Activated CD4-positive, alpha-beta memory T cell treated with anti-CD3 and anti-CD28 coated beads, Interleukin-2, amount 10 ng/mL, durations not matched to agents 7 days and 5 days (primary cell): ENCODE measurements at regions not wholly inside any gene's neighbourhood (a gene's known extent, or its start where the extent isn't known, plus 50 kb on each side); places are given as distances from the start of the nearest gene placed in this dataset.

Experiments
- CTCF ChIA-PET: fragments of 350-600 bp; sonication (Branson Sonifier 250); formaldehyde crosslinking; loops from one replicate; lab custom pipeline; 2021; ENCODE audit warnings: antibody characterized with exemption, inconsistent platforms; lab: Charles Lee
- POLR2A ChIA-PET: fragments of 350-600 bp; sonication (Branson Sonifier 250); formaldehyde crosslinking; loops from one replicate; lab custom pipeline; 2021; ENCODE audit warnings: antibody characterized with exemption; lab: Charles Lee
- DNase-seq: peaks from one replicate; pipeline ENCODE4 v3.0.0-alpha.2; 2020
- H3K27ac Mint-ChIP-seq: one replicate; pipeline ENCODE4 v1.8.0; 2021; ENCODE audit warnings: mild to moderate bottlenecking, mixed read lengths
- H3K27me3 Mint-ChIP-seq: one replicate; pipeline ENCODE4 v1.8.0; 2021; ENCODE audit warnings: mixed read lengths
- H3K36me3 Mint-ChIP-seq: one replicate; pipeline ENCODE4 v1.8.0; 2021; ENCODE audit warnings: low read depth, mixed read lengths
- H3K4me1 Mint-ChIP-seq: one replicate; pipeline ENCODE4 v1.8.0; 2021; ENCODE audit warnings: mixed read lengths
- H3K4me3 Mint-ChIP-seq: one replicate; pipeline ENCODE4 v1.8.0; 2021; ENCODE audit warnings: mild to moderate bottlenecking, mixed read lengths
- H3K9me3 Mint-ChIP-seq: one replicate; pipeline ENCODE4 v1.8.0; 2021; ENCODE audit warnings: mixed read lengths

- no peaks in the 10 kb centered on the region for H3K4me1 Mint-ChIP-seq
- DNase-seq: peak; percentile 63
- no peak overlapping the region for H3K4me3 Mint-ChIP-seq
- ChIA-PET CTCF (interaction anchor here (0.7 to 4.8 kb wide), 17 partner anchors 13 to 1583 kb away, joined by 3 to 20 read pairs (median 4); no protein-coding TSS in a partner anchor), POLR2A (no interaction called here)
- no peaks in the 10 kb centered on the region for H3K9me3 Mint-ChIP-seq
- H3K36me3 Mint-ChIP-seq: no peaks in the 10 kb centered on the region
- H3K27me3 Mint-ChIP-seq: no peaks in the 10 kb centered on the region
- H3K27ac Mint-ChIP-seq: no peak overlapping the region
These were observed 238.7 kb downstream of the ZPLD1 start for GRCh38 chr3:102673271-102674115.

GRCh38 chr3:102674284-102674683 is 239.5 kb downstream of the ZPLD1 start:
- CTCF ChIA-PET: interaction anchor here (0.6 to 4.8 kb wide), 13 partner anchors 12 to 838 kb away, joined by 3 to 20 read pairs (median 4); no protein-coding TSS in a partner anchor
- Mint-ChIP-seq H3K4me3 (no peak overlapping the region), H3K4me1 (no peaks in the 10 kb centered on the region), H3K27me3 (no peaks in the 10 kb centered on the region), H3K9me3 (no peaks in the 10 kb centered on the region), H3K36me3 (no peaks in the 10 kb centered on the region), H3K27ac (no peak overlapping the region)
- POLR2A ChIA-PET: no interaction called here
- DNase-seq: no peak

- H3K4me1 Mint-ChIP-seq: no peaks in the 10 kb centered on the region
- H3K36me3 Mint-ChIP-seq: no peaks in the 10 kb centered on the region
- no peaks in the 10 kb centered on the region for H3K9me3 Mint-ChIP-seq
- no peak overlapping the region for H3K27ac Mint-ChIP-seq
- no peak overlapping the region for H3K4me3 Mint-ChIP-seq
- CTCF ChIA-PET: no interaction called here
- no peak for DNase-seq
- POLR2A ChIA-PET: no interaction called here
- H3K27me3 Mint-ChIP-seq: no peaks in the 10 kb centered on the region
These were observed 241.6 kb downstream of the ZPLD1 start for GRCh38 chr3:102676424-102676823.

- Mint-ChIP-seq H3K4me3 (no peak overlapping the region), H3K4me1 (no peaks in the 10 kb centered on the region), H3K36me3 (no peaks in the 10 kb centered on the region), H3K27ac (no peak overlapping the region), H3K27me3 (peaks cover 4% of the 10 kb centered on the region), H3K9me3 (no peaks in the 10 kb centered on the region)
- CTCF ChIA-PET: no interaction called here
- POLR2A ChIA-PET: no interaction called here
- DNase-seq: no peak
These were observed 247.9 kb downstream of the ZPLD1 start for GRCh38 chr3:102682741-102683140.

GRCh38 chr3:102686792-102687191 is 252.0 kb downstream of the ZPLD1 start:
- H3K36me3 Mint-ChIP-seq: no peaks in the 10 kb centered on the region
- POLR2A ChIA-PET: no interaction called here
- no peaks in the 10 kb centered on the region for H3K9me3 Mint-ChIP-seq
- CTCF ChIA-PET: interaction anchor here (1.8 kb wide), 1 partner anchor 14 kb away, joined by 5 read pairs; no protein-coding TSS in a partner anchor
- H3K4me1 Mint-ChIP-seq: no peaks in the 10 kb centered on the region
- no peak for DNase-seq
- no peak overlapping the region for H3K4me3 Mint-ChIP-seq
- H3K27me3 Mint-ChIP-seq: peaks cover 4% of the 10 kb centered on the region
- H3K27ac Mint-ChIP-seq: no peak overlapping the region

GRCh38 chr3:102687851-102688555 is 253.2 kb downstream of the ZPLD1 start:
- no peaks in the 10 kb centered on the region for H3K9me3 Mint-ChIP-seq
- CTCF ChIA-PET: interaction anchor here (1.9 kb wide), 1 partner anchor 14 kb away, joined by 7 read pairs; no protein-coding TSS in a partner anchor
- POLR2A ChIA-PET: no interaction called here
- peaks cover 5% of the 10 kb centered on the region for H3K27me3 Mint-ChIP-seq
- no peak overlapping the region for H3K27ac Mint-ChIP-seq
- H3K36me3 Mint-ChIP-seq: no peaks in the 10 kb centered on the region
- H3K4me3 Mint-ChIP-seq: no peak overlapping the region
- H3K4me1 Mint-ChIP-seq: no peaks in the 10 kb centered on the region
- DNase-seq: no peak

GRCh38 chr3:102688556-102688930 is 253.7 kb downstream of the ZPLD1 start:
- ChIA-PET CTCF (interaction anchor here (1.9 kb wide), 1 partner anchor 15 kb away, joined by 7 read pairs; no protein-coding TSS in a partner anchor), POLR2A (no interaction called here)
- H3K4me1 Mint-ChIP-seq: no peaks in the 10 kb centered on the region
- H3K4me3 Mint-ChIP-seq: no peak overlapping the region
- no peak overlapping the region for H3K27ac Mint-ChIP-seq
- H3K9me3 Mint-ChIP-seq: no peaks in the 10 kb centered on the region
- peaks cover 5% of the 10 kb centered on the region for H3K27me3 Mint-ChIP-seq
- no peaks in the 10 kb centered on the region for H3K36me3 Mint-ChIP-seq
- no peak for DNase-seq

- peaks cover 1% of the 10 kb centered on the region for H3K27me3 Mint-ChIP-seq
- H3K4me1 Mint-ChIP-seq: no peaks in the 10 kb centered on the region
- H3K27ac Mint-ChIP-seq: no peak overlapping the region
- ChIA-PET POLR2A (no interaction called here), CTCF (interaction anchor here (2.1 kb wide), 1 partner anchor 17 kb away, joined by 6 read pairs; no protein-coding TSS in a partner anchor)
- no peak overlapping the region for H3K4me3 Mint-ChIP-seq
- DNase-seq: no peak
- no peaks in the 10 kb centered on the region for H3K9me3 Mint-ChIP-seq
- H3K36me3 Mint-ChIP-seq: no peaks in the 10 kb centered on the region
These were observed 256.7 kb downstream of the ZPLD1 start for GRCh38 chr3:102691507-102691906.

GRCh38 chr3:102699104-102699818 is 264.4 kb downstream of the ZPLD1 start:
- no peak overlapping the region for H3K27ac Mint-ChIP-seq
- H3K4me1 Mint-ChIP-seq: no peaks in the 10 kb centered on the region
- POLR2A ChIA-PET: no interaction called here
- H3K36me3 Mint-ChIP-seq: no peaks in the 10 kb centered on the region
- no peak for DNase-seq
- no peaks in the 10 kb centered on the region for H3K9me3 Mint-ChIP-seq
- no peaks in the 10 kb centered on the region for H3K27me3 Mint-ChIP-seq
- CTCF ChIA-PET: no interaction called here
- H3K4me3 Mint-ChIP-seq: no peak overlapping the region

- H3K9me3 Mint-ChIP-seq: no peaks in the 10 kb centered on the region
- H3K27me3 Mint-ChIP-seq: no peaks in the 10 kb centered on the region
- H3K36me3 Mint-ChIP-seq: no peaks in the 10 kb centered on the region
These were observed 265.0 kb downstream of the ZPLD1 start for GRCh38 chr3:102699819-102700140.

GRCh38 chr3:102712896-102713295 is 278.1 kb downstream of the ZPLD1 start:
- Mint-ChIP-seq H3K9me3 (no peaks in the 10 kb centered on the region), H3K36me3 (no peaks in the 10 kb centered on the region), H3K4me3 (no peak overlapping the region), H3K27ac (no peak overlapping the region), H3K4me1 (peaks cover 3% of the 10 kb centered on the region), H3K27me3 (peaks cover 6% of the 10 kb centered on the region)
- CTCF ChIA-PET: interaction anchor here (1.5 kb wide), 1 partner anchor 39 kb away, joined by 3 read pairs; no protein-coding TSS in a partner anchor
- DNase-seq: no peak
- POLR2A ChIA-PET: no interaction called here

More at GRCh38 chr3:102699819-102700140, 265.0 kb downstream of the ZPLD1 start:
- Mint-ChIP-seq H3K4me3 (no peak overlapping the region), H3K27ac (no peak overlapping the region), H3K4me1 (no peaks in the 10 kb centered on the region)
- POLR2A ChIA-PET: no interaction called here
- CTCF ChIA-PET: no interaction called here
- DNase-seq: no peak

- POLR2A ChIA-PET: no interaction called here
- DNase-seq: no peak
- no peaks in the 10 kb centered on the region for H3K9me3 Mint-ChIP-seq
These were observed 279.8 kb downstream of the ZPLD1 start for GRCh38 chr3:102714567-102714966.

More at GRCh38 chr3:102714567-102714966, 279.8 kb downstream of the ZPLD1 start:
- CTCF ChIA-PET: no interaction called here
- Mint-ChIP-seq H3K4me3 (no peak overlapping the region), H3K4me1 (peaks cover 3% of the 10 kb centered on the region), H3K36me3 (no peaks in the 10 kb centered on the region), H3K27me3 (peaks cover 6% of the 10 kb centered on the region), H3K27ac (no peak overlapping the region)
